ENCODE measurements at regions not wholly inside any gene's neighbourhood (a gene's known extent, or its start where the extent isn't known, plus 50 kb on each side); places are given as distances from the start of the nearest gene placed in this dataset.

GRCh38 chr14:22291406-22291805 lies 297.6 kb downstream of the DAD1 start:
- TF ChIP-seq CTCF (IDR thresholded peaks at IDR 0.05) (no peak), POLR2A (IDR thresholded peaks at IDR 0.05) (no peak)
